BLaER1 treated with 17β-estradiol and CSF1 and Interleukin-3, amounts not matched to agents 10 nM and 100 nM (cell line): ENCODE measurements at regions not wholly inside any gene's neighbourhood (a gene's known extent, or its start where the extent isn't known, plus 50 kb on each side); places are given as distances from the start of the nearest gene placed in this dataset.

ENCODE experiments used
- H3K27ac ChIP-seq, 11 experiments: shearing (Covaris generic); formaldehyde crosslinking; 2 replicates each; pipeline ENCODE4 v1.8.1; 2022
- H3K27me3 ChIP-seq, 11 experiments: shearing (Covaris generic); formaldehyde crosslinking; 2 replicates each; pipeline ENCODE4 v1.8.1; 2022
- H3K36me3 ChIP-seq, 11 experiments: shearing (Covaris generic); formaldehyde crosslinking; 2 replicates each; pipeline ENCODE4 v1.8.1; 2022
- H3K4me1 ChIP-seq, 10 experiments: shearing (Covaris generic); formaldehyde crosslinking; 2 replicates each; pipeline ENCODE4 v1.8.1; 2022
- H3K4me2 ChIP-seq, 11 experiments: shearing (Covaris generic); formaldehyde crosslinking; 2 replicates each; pipeline ENCODE4 v1.8.1; 2022
- H3K4me3 ChIP-seq, 10 experiments: shearing (Covaris generic); formaldehyde crosslinking; 2 replicates each; pipeline ENCODE4 v1.8.1; 2022
- H3K9ac ChIP-seq, 11 experiments: shearing (Covaris generic); formaldehyde crosslinking; 2 replicates each; pipeline ENCODE4 v1.8.1; 2022
- H3K9me3 ChIP-seq, 11 experiments: shearing (Covaris generic); formaldehyde crosslinking; replicated peaks in 1 of 11; 2 replicates each; pipeline ENCODE4 v1.8.1; 2022
- H4K20me1 ChIP-seq, 11 experiments: shearing (Covaris generic); formaldehyde crosslinking; 2 replicates each; pipeline ENCODE4 v1.8.1; 2022
- Cebpa-rat ChIP-seq, 11 experiments: shearing (Covaris generic); IDR thresholded peaks; 2 replicates each; pipeline ENCODE4 v1.8.1; 2022

- Histone ChIP-seq H3K27ac (no peak overlapping the region), H3K4me3 (no peak overlapping the region), H3K36me3 (no peaks in the 10 kb centered on the region), H3K9ac (no peak overlapping the region), H3K9me3 (no peaks in the 10 kb centered on the region), H3K4me2 (peak overlapping the region in 8 of 11 experiments; percentile 9 to 43 (median 30); a peak in 9 of 22 replicates), H3K4me1 (peaks cover 0 to 9% (median 7%) of the 10 kb centered on the region in 10 experiments; a peak in 15 of 20 replicates), H4K20me1 (no peaks in the 10 kb centered on the region), H3K27me3 (no peaks in the 10 kb centered on the region)
- no peak for TF ChIP-seq Cebpa-rat (IDR thresholded peaks at IDR 0.05)
These were observed 351.3 kb upstream of the KITLG start for GRCh38 chr12:88931598-88931997.

GRCh38 chr12:88925454-88925853 lies 345.2 kb upstream of the KITLG start:
- Histone ChIP-seq H3K9me3 (no peaks in the 10 kb centered on the region), H3K4me1 (peaks cover 0 to 12% (median 9%) of the 10 kb centered on the region in 10 experiments; a peak in 14 of 20 replicates), H3K4me2 (no peak overlapping the region), H3K9ac (no peak overlapping the region), H3K4me3 (no peak overlapping the region), H3K36me3 (no peaks in the 10 kb centered on the region), H3K27me3 (no peaks in the 10 kb centered on the region), H4K20me1 (no peaks in the 10 kb centered on the region), H3K27ac (no peak overlapping the region)
- no peak for TF ChIP-seq Cebpa-rat (IDR thresholded peaks at IDR 0.05)

GRCh38 chr12:88924162-88924561 lies 343.9 kb upstream of the KITLG start:
- no peak for TF ChIP-seq Cebpa-rat (IDR thresholded peaks at IDR 0.05)
- H3K27me3 ChIP-seq: no peaks in the 10 kb centered on the region
- H3K27ac ChIP-seq: no peak overlapping the region
- H4K20me1 ChIP-seq: no peaks in the 10 kb centered on the region
- no peak overlapping the region for H3K9ac ChIP-seq
- H3K36me3 ChIP-seq: no peaks in the 10 kb centered on the region
- peak overlapping the region in 9 of 11 experiments; percentile 14 to 38 (median 21); a peak in 15 of 22 replicates for H3K4me2 ChIP-seq
- peaks cover 0 to 12% (median 9%) of the 10 kb centered on the region in 10 experiments; a peak in 14 of 20 replicates for H3K4me1 ChIP-seq
- H3K4me3 ChIP-seq: no peak overlapping the region
- no peaks in the 10 kb centered on the region for H3K9me3 ChIP-seq

GRCh38 chr12:88923631-88924030 lies 343.4 kb upstream of the KITLG start:
- no peaks in the 10 kb centered on the region for H3K27me3 ChIP-seq
- H3K9ac ChIP-seq: no peak overlapping the region
- no peak overlapping the region for H3K27ac ChIP-seq
- no peaks in the 10 kb centered on the region for H3K9me3 ChIP-seq
- TF ChIP-seq Cebpa-rat (IDR thresholded peaks at IDR 0.05): no peak
- no peaks in the 10 kb centered on the region for H3K36me3 ChIP-seq
- peaks cover 0 to 12% (median 9%) of the 10 kb centered on the region in 10 experiments; a peak in 14 of 20 replicates for H3K4me1 ChIP-seq
- no peaks in the 10 kb centered on the region for H4K20me1 ChIP-seq
- H3K4me2 ChIP-seq: peak overlapping the region in 6 of 11 experiments; percentile 16 to 38 (median 22); a peak in 6 of 22 replicates
- H3K4me3 ChIP-seq: no peak overlapping the region

GRCh38 chr12:88922816-88923215 lies 342.5 kb upstream of the KITLG start:
- Histone ChIP-seq H3K27me3 (no peaks in the 10 kb centered on the region), H3K4me3 (no peak overlapping the region), H4K20me1 (no peaks in the 10 kb centered on the region), H3K27ac (no peak overlapping the region), H3K9ac (no peak overlapping the region), H3K9me3 (no peaks in the 10 kb centered on the region), H3K4me1 (peaks cover 0 to 12% (median 9%) of the 10 kb centered on the region in 10 experiments; a peak in 14 of 20 replicates), H3K36me3 (no peaks in the 10 kb centered on the region), H3K4me2 (no peak overlapping the region)
- TF ChIP-seq Cebpa-rat (IDR thresholded peaks at IDR 0.05): no peak

- Histone ChIP-seq H3K27me3 (no peaks in the 10 kb centered on the region), H3K9me3 (no peaks in the 10 kb centered on the region), H3K4me2 (no peak overlapping the region), H3K4me1 (peaks cover 0 to 12% (median 9%) of the 10 kb centered on the region in 10 experiments; a peak in 14 of 20 replicates), H4K20me1 (no peaks in the 10 kb centered on the region), H3K4me3 (no peak overlapping the region), H3K36me3 (no peaks in the 10 kb centered on the region), H3K27ac (no peak overlapping the region), H3K9ac (no peak overlapping the region)
- TF ChIP-seq Cebpa-rat (IDR thresholded peaks at IDR 0.05): no peak
These were observed 341.7 kb upstream of the KITLG start for GRCh38 chr12:88921890-88922532.

- Histone ChIP-seq H4K20me1 (no peaks in the 10 kb centered on the region), H3K4me1 (peaks cover 0 to 12% (median 9%) of the 10 kb centered on the region in 10 experiments; a peak in 14 of 20 replicates), H3K4me2 (no peak overlapping the region)
These were observed 341.2 kb upstream of the KITLG start for GRCh38 chr12:88921434-88921833.

GRCh38 chr12:88918161-88918560 lies 337.9 kb upstream of the KITLG start:
- Histone ChIP-seq H3K9ac (no peak overlapping the region), H3K27me3 (no peaks in the 10 kb centered on the region), H4K20me1 (no peaks in the 10 kb centered on the region), H3K36me3 (no peaks in the 10 kb centered on the region), H3K9me3 (peaks cover 20 to 25% (median 23%) of the 10 kb centered on the region in 11 experiments; a peak in 21 of 22 replicates), H3K4me2 (no peak overlapping the region), H3K4me1 (no peaks in the 10 kb centered on the region), H3K27ac (no peak overlapping the region), H3K4me3 (no peak overlapping the region)
- no peak for TF ChIP-seq Cebpa-rat (IDR thresholded peaks at IDR 0.05)

More at GRCh38 chr12:88921434-88921833, 341.2 kb upstream of the KITLG start:
- H3K27me3 ChIP-seq: no peaks in the 10 kb centered on the region
- H3K27ac ChIP-seq: no peak overlapping the region
- no peak overlapping the region for H3K9ac ChIP-seq
- H3K9me3 ChIP-seq: no peaks in the 10 kb centered on the region
- H3K36me3 ChIP-seq: no peaks in the 10 kb centered on the region
- no peak overlapping the region for H3K4me3 ChIP-seq
- no peak for TF ChIP-seq Cebpa-rat (IDR thresholded peaks at IDR 0.05)

- no peak overlapping the region for H3K4me2 ChIP-seq
- no peak overlapping the region for H3K4me3 ChIP-seq
- peaks cover 24 to 36% (median 30%) of the 10 kb centered on the region in 11 experiments for H3K9me3 ChIP-seq
- H4K20me1 ChIP-seq: no peaks in the 10 kb centered on the region
- no peaks in the 10 kb centered on the region for H3K4me1 ChIP-seq
- no peak overlapping the region for H3K27ac ChIP-seq
- no peaks in the 10 kb centered on the region for H3K36me3 ChIP-seq
- no peak overlapping the region for H3K9ac ChIP-seq
- TF ChIP-seq Cebpa-rat (IDR thresholded peaks at IDR 0.05): no peak
- no peaks in the 10 kb centered on the region for H3K27me3 ChIP-seq
These were observed 334.7 kb upstream of the KITLG start for GRCh38 chr12:88914967-88915366.

GRCh38 chr12:88909510-88909909 lies 329.2 kb upstream of the KITLG start:
- peaks cover 13 to 29% (median 21%) of the 10 kb centered on the region in 11 experiments for H3K9me3 ChIP-seq
- H3K4me3 ChIP-seq: no peak overlapping the region
- no peaks in the 10 kb centered on the region for H3K36me3 ChIP-seq
- no peak overlapping the region for H3K4me2 ChIP-seq
- H3K27me3 ChIP-seq: no peaks in the 10 kb centered on the region
- H3K4me1 ChIP-seq: no peaks in the 10 kb centered on the region
- no peak for TF ChIP-seq Cebpa-rat (IDR thresholded peaks at IDR 0.05)
- no peak overlapping the region for H3K9ac ChIP-seq
- H3K27ac ChIP-seq: no peak overlapping the region
- H4K20me1 ChIP-seq: no peaks in the 10 kb centered on the region
